Activated T-cell treated with anti-CD3 and anti-CD28 coated beads, Interleukin-2, amount 50 U/mL, for 24 hours (primary cell): ENCODE measurements at regions not wholly inside any gene's neighbourhood (a gene's known extent, or its start where the extent isn't known, plus 50 kb on each side); places are given as distances from the start of the nearest gene placed in this dataset.

Source experiments
- DNase-seq: peaks from one replicate; pipeline ENCODE4 v3.0.0-alpha.2; 2020
- H3K27ac Mint-ChIP-seq: 2 replicates; pipeline ENCODE4 v1.8.0; 2020; ENCODE audit warnings: mild to moderate bottlenecking, mixed read lengths
- H3K27me3 Mint-ChIP-seq: 2 replicates; pipeline ENCODE4 v1.8.0; 2020; ENCODE audit warnings: mixed read lengths
- H3K36me3 Mint-ChIP-seq: 2 replicates; pipeline ENCODE4 v1.8.0; 2020; ENCODE audit warnings: low read depth, mixed read lengths
- H3K4me1 Mint-ChIP-seq: 2 replicates; pipeline ENCODE4 v1.8.0; 2020; ENCODE audit warnings: low read depth, mixed read lengths
- H3K4me3 Mint-ChIP-seq: 2 replicates; pipeline ENCODE4 v1.8.0; 2020; ENCODE audit warnings: mild to moderate bottlenecking, moderate library complexity, mixed read lengths
- H3K9me3 Mint-ChIP-seq: 2 replicates; pipeline ENCODE4 v1.8.0; 2020; ENCODE audit warnings: mixed read lengths

DNA sequence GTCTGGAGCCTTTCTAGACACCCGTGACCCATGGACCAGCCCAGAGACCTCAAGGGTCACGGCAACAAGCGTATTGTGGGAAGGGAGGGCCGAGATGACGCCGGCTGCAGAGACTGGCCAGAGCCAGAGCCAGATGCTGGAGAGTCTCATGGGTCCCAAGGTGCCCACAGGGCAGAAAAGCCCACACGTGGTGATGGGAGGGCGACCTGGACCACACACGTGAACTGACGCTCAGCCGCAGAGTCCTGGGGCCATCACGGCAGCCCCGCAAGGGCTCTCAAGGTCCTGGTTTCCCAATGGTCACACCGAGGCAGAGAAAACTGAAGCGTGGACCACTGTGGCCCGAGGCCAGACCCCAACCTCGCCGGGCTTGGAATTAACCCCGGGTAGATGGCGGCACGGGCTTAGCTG is 92.6 kb downstream of the YTHDF1 start:
- no peaks in the 10 kb centered on the region for H3K4me1 Mint-ChIP-seq
- no peak overlapping the region for H3K27ac Mint-ChIP-seq
- no peak for DNase-seq
- peaks cover 14% of the 10 kb centered on the region for H3K27me3 Mint-ChIP-seq
- H3K36me3 Mint-ChIP-seq: no peaks in the 10 kb centered on the region
- no peak overlapping the region for H3K4me3 Mint-ChIP-seq
- no peaks in the 10 kb centered on the region for H3K9me3 Mint-ChIP-seq

DNA sequence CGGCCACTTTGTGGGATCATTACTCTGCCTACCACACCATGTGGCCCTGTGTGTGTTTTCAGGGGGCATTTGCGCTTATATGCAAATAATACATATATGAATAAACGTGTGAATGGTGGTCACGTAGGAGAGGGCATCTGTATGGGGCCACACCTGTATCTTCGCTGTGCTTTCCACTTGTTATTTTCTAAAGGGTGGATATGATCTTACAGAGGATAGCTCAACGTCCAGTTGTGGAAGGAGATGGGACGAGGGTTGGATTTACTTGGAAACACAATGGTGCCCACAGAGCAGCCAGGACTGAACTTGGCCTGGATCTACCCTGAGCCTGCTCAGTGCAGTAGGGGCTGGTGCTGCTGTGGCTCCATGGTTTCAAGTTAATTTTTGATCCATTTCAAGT is 93.3 kb downstream of the YTHDF1 start:
- no peak overlapping the region for H3K4me3 Mint-ChIP-seq

DNA sequence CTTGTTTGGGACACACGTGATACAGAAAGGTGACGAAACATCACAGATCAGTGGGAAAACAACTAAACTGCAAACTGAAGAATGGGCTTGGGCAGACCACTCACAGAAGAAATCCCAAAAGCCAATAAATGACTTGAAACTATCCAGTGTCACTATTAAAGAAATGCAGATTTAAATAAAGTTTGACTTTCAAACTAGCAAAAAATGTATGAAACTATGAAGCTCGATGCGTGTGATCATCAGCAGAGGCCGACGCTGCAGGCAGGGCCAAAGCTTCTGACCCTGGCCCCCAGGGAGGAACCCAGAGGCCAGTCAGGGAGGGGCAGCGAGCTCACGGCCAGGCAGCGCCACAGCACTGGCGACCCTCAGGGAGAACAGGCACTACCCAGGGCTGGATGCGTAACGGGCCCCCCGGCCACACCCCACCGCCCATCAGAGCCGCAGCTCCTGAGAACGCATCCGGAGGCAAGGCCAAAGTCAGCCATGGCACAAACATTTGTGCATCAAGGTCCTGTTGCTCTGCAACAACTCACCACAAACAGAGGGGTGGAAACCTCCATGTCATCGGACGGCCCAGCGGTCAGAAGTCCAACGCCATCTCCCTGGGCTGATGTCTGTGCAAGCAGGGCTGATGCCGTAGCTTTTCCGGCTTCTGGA is 94.1 kb downstream of the YTHDF1 start:
- H3K27me3 Mint-ChIP-seq: peaks cover 28% of the 10 kb centered on the region
- no peaks in the 10 kb centered on the region for H3K4me1 Mint-ChIP-seq
- H3K27ac Mint-ChIP-seq: no peak overlapping the region
- H3K9me3 Mint-ChIP-seq: no peaks in the 10 kb centered on the region
- DNase-seq: no peak
- no peaks in the 10 kb centered on the region for H3K36me3 Mint-ChIP-seq
- H3K4me3 Mint-ChIP-seq: no peak overlapping the region

More for the DNA sequence above, 93.3 kb downstream of the YTHDF1 start:
- Mint-ChIP-seq H3K9me3 (no peaks in the 10 kb centered on the region), H3K36me3 (no peaks in the 10 kb centered on the region), H3K27ac (no peak overlapping the region), H3K27me3 (peaks cover 20% of the 10 kb centered on the region), H3K4me1 (no peaks in the 10 kb centered on the region)
- DNase-seq: no peak

DNA sequence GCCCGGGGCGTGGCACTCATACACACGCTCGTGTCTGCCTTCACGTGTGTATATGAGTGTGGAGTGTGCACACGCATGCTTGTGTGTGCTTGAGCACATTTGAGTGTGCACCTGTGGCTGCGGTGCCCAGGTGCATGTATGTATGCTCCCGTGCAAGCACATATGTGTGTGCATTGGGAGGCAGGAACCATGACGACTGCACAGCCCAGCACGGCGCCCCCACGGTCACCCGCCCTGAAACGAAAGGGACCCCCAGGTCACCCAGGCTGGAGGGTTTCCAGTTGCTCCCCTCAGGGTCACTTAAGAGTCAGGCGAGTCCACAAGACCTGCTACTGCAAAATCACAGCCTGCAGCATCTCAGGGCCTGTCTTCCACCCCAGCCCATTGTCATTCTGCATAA is 94.7 kb downstream of the YTHDF1 start:
- H3K9me3 Mint-ChIP-seq: no peaks in the 10 kb centered on the region
- peaks cover 33% of the 10 kb centered on the region for H3K27me3 Mint-ChIP-seq
- H3K4me1 Mint-ChIP-seq: peaks cover under 1% of the 10 kb centered on the region
- H3K36me3 Mint-ChIP-seq: no peaks in the 10 kb centered on the region
- DNase-seq: no peak
- no peak overlapping the region for H3K27ac Mint-ChIP-seq
- H3K4me3 Mint-ChIP-seq: no peak overlapping the region

DNA sequence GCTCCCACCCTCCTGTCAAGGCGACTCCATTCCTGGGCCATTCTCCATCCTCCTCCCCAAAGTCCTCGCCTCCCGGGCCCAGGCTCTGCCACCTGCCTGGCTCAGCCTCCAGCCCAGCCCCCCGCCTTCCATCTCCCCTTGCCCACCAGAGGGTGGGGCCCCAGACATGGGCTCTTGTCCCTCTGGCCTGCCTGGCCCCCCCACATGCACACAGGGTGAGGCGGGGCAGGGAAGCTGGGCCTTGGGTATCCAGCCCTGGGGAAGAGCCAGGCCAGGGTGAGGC is 95.2 kb downstream of the YTHDF1 start:
- no peaks in the 10 kb centered on the region for H3K36me3 Mint-ChIP-seq
- peaks cover 35% of the 10 kb centered on the region for H3K27me3 Mint-ChIP-seq
- peaks cover 2% of the 10 kb centered on the region for H3K4me1 Mint-ChIP-seq
- no peaks in the 10 kb centered on the region for H3K9me3 Mint-ChIP-seq
- no peak overlapping the region for H3K27ac Mint-ChIP-seq
- H3K4me3 Mint-ChIP-seq: no peak overlapping the region
- no peak for DNase-seq

DNA sequence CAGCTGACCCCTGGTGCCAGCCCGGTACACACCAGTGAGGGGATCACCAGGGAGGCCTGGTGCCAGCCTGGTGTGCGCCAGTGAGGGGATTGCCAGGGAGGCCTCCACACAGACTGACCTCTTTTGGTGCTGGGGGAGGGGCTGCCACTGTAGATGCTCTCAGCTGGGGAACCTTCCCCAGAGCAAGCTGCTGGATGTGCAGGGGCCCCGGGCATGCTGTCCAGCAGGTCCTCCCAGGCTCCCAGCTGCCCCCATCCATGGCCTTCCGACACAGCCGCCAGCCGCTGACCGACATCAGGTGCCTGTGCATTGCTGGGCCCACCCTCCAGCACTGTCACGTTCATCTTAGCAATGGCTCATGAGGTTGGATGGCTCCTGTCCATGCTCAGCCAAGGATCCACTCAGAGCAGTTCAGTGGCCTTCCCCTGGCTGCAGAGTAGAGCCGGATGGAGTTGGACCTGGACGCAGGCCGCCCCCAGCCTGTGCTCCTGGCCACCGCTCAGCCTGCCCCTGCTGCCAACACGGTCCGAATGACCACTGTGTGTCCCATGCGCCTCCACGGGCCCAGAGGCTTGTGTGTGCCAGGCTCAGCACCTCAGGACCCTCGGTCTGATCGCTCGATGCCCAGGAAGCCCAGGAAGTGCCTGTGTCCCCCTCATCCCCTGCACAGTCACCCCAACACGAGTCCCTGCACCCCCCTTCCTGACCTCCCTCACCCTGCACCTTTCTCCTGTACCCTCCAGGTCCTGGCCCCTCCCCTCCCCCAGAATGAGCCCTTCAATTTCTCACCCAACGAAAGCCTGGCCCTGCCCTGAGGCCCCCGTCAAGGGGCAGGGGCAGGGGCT is 95.7 kb downstream of the YTHDF1 start:
- Mint-ChIP-seq H3K27me3 (peaks cover 36% of the 10 kb centered on the region), H3K36me3 (no peaks in the 10 kb centered on the region), H3K4me3 (no peak overlapping the region), H3K27ac (no peak overlapping the region), H3K4me1 (peaks cover 2% of the 10 kb centered on the region), H3K9me3 (no peaks in the 10 kb centered on the region)
- DNase-seq: no peak

DNA sequence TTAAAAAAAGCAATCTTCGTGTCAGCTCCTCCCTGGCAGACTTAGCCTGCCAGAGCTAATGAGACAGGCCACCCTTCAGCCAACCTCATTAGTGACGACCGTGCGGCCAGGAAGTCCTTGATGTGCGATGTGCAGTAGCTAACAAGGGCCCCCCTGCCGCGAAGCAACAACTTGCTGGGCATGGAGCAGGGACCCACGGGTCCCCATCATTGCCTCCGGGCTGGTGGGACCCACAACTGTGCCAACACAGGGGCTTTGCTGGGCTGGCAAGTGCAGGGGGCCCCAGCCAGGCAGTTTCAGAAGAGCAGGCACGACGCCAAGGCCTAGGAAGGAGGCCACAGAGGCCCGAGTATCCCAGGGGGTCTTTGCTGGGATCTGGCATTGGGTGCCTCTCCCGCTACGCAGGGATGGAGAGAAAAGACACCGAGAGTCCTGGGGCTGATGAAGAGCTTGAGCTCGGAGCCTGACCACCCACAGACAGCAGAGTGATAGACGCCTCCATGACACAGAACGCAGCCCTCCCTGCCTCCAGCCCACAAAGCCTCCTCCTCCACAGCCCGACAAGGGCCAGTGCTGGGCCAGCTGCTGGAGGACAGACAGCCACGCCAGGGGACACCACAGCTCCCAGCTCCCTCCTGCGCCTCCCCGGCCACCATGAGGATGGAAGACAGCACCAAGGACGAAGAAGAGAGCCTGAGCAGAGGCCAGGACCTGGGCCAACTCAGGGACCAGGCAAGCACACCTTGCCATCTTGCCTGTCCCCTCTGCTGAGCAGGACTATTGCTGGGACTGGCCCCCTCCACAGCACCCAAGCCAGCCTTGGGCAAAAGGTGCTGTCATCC is 96.6 kb downstream of the YTHDF1 start:
- no peaks in the 10 kb centered on the region for H3K9me3 Mint-ChIP-seq
- no peaks in the 10 kb centered on the region for H3K36me3 Mint-ChIP-seq
- DNase-seq: no peak
- H3K4me3 Mint-ChIP-seq: no peak overlapping the region
- no peak overlapping the region for H3K27ac Mint-ChIP-seq
- H3K4me1 Mint-ChIP-seq: peaks cover 2% of the 10 kb centered on the region
- peaks cover 45% of the 10 kb centered on the region for H3K27me3 Mint-ChIP-seq

DNA sequence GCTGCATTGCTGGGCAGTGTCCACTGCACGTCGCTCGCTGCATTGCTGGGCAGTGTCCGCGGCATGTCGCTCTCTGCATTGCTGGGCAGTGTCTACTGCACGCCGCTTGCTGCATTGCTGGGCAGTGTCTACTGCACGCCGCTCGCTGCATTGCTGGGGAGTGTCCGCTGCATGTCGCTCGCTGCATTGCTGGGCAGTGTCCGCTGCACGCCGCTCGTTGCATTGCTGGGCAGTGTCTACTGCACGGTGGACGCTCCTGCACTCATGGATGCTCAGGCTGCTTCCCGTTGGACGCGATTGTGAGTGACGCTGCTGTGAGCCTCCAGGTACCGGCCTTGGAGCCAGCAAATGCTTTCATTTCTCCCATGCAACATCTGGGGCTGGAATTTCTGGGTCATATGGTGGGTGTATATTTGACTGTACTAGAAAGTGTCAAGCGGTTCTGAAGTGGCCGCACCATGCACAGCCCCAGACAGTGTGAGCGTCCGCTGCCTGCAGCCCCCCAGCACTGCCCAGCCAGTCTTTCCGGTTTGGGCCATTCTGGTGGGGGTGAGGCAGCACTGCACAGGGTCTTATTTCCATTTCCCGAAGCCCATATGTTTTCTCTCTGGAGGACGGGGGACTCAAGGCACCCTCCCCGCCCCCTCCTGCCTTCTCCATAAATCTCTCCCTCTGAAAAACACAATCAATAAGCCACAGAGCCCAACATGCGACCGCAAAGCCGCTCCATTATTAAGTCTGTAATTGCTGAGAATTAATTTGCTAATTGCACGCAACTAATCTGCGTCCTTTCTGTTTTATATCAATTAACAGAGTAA is 97.4 kb downstream of the YTHDF1 start:
- Mint-ChIP-seq H3K27me3 (peaks cover 52% of the 10 kb centered on the region), H3K4me1 (peaks cover 2% of the 10 kb centered on the region), H3K27ac (no peak overlapping the region), H3K9me3 (no peaks in the 10 kb centered on the region), H3K36me3 (no peaks in the 10 kb centered on the region), H3K4me3 (no peak overlapping the region)
- no peak for DNase-seq

DNA sequence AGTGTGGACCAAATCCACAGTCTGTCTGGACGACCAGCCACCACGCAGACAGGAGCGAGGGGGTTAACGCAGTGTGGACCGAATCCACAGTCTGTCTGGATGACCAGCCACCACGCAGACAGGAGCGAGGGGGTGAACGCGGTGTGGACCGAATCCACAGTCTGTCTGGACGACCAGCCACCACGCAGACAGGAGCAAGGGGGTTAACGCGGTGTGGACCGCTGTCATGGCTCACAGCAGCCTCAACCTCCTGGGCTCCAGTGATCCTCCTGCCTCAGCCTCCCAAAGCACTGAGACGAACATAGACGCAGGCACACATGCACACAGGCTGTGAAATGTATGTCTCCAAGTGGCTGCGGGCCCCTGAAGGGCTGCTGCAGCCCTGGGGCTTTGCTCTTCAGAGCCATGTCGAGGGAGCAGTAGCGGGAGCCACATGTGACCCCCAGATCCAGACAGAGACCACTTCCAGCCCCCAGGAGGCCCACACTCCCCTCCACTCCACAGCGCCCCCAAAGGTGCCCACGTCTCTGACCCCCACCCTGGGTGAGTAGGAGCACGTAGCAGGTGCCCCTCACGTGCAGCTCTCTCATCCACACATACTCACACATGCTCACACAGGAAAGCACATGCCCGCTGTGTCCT is 98.1 kb downstream of the YTHDF1 start:
- DNase-seq: no peak
- no peaks in the 10 kb centered on the region for H3K36me3 Mint-ChIP-seq
- H3K4me1 Mint-ChIP-seq: peaks cover 2% of the 10 kb centered on the region
- no peak overlapping the region for H3K27ac Mint-ChIP-seq
- H3K9me3 Mint-ChIP-seq: no peaks in the 10 kb centered on the region
- H3K27me3 Mint-ChIP-seq: peaks cover 54% of the 10 kb centered on the region
- H3K4me3 Mint-ChIP-seq: no peak overlapping the region

DNA sequence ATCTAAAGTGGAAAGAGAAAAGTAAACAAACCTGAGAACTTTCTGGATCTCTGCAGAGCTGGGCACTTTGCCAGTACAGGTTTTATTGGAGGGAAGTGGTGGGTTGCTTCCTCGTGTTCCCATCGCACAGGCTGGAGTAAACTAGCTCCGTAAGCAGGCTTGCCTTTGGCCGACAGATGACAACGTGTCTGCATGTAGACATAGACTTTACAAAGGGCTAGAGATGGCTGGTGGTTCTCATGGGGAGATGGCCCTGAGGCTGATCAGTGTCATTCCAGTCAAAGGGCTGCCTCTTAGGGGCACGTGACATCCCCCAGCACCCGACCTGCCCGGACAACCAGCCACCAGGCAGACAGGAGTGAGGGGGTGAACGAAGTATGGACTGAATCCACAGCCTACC is 98.8 kb downstream of the YTHDF1 start:
- H3K4me1 Mint-ChIP-seq: peaks cover 2% of the 10 kb centered on the region
- H3K36me3 Mint-ChIP-seq: no peaks in the 10 kb centered on the region
- no peak overlapping the region for H3K27ac Mint-ChIP-seq
- DNase-seq: no peak
- H3K27me3 Mint-ChIP-seq: peaks cover 54% of the 10 kb centered on the region
- no peaks in the 10 kb centered on the region for H3K9me3 Mint-ChIP-seq
- H3K4me3 Mint-ChIP-seq: no peak overlapping the region

DNA sequence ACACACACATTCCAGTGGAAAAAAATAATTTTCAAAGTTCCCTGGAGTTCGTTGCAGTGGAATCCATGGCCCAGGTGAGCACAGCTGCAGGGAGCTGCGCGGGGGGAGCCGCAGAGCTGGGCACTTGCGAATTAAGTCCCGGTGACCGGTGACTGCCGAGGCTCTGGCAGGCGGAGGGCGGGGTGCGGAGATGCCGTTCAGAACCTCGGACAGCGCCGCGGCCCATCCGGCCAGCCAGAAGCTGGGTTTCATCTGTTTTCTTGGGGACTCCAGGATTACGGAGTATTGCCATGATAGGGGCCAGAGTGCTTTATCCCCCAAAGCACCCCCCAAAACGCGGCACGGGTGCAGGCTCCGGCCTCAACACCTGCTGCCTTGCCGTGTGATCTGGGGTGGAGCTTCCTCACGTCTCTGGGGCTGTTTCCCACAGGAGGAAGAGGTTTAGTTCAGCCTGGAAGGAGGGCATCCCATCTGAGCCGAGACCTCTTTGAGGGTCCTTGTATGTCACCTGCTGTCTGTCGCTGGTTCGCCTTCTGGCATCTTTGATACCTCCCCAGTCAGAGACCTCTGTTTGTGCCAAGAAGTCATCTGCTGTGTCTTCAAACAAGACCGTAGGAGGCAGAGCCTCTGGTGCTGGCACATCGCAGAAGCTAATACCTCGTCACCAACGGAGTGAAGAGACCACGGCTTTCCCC is 99.4 kb downstream of the YTHDF1 start:
- no peak for DNase-seq
- H3K27me3 Mint-ChIP-seq: peaks cover 54% of the 10 kb centered on the region

DNA sequence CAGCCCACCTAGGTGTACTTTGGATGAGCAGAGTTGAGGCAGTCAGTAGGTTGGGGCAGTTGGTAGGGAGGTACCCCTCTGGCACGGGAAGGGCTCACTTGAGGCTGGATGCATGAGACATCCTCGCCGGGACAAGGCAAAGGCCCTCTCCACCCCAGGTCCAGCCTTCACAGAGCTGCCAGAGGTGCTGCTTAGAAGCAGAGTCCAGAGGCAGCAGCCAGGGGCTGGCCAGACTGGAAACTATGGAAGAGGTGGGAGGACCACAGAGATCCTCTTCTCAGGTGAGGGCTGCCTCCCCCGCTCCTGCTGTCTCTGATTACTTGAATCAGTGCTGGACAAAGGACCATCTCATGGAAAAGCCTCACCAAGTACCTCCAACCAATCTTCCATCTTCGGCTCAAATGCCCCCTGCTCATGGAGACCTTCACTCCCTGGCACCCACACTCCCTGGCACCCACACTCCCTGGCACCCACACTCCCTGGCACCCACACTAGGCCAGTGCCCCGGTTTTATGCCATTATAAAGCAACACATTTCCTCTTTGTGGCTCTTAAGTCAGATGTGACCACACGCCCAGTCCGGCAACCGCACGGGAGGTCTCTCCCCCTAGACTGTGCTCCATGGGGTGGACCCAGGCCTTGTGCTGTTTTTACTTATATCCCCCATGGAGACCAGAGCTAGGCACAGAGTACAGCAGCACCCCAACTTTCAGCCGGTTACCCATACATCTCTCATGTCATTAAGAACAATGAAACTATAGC is 100.1 kb downstream of the YTHDF1 start:
- H3K36me3 Mint-ChIP-seq: no peaks in the 10 kb centered on the region
- H3K27me3 Mint-ChIP-seq: peaks cover 54% of the 10 kb centered on the region
- no peak overlapping the region for H3K4me3 Mint-ChIP-seq
- peaks cover 2% of the 10 kb centered on the region for H3K4me1 Mint-ChIP-seq
- DNase-seq: no peak
- H3K9me3 Mint-ChIP-seq: peaks cover 6% of the 10 kb centered on the region
- no peak overlapping the region for H3K27ac Mint-ChIP-seq

More for the DNA sequence above, 99.4 kb downstream of the YTHDF1 start:
- Mint-ChIP-seq H3K4me3 (no peak overlapping the region), H3K9me3 (peaks cover 4% of the 10 kb centered on the region), H3K27ac (no peak overlapping the region), H3K4me1 (peaks cover 2% of the 10 kb centered on the region), H3K36me3 (no peaks in the 10 kb centered on the region)
